CD14-positive monocyte (primary cell): ENCODE measurements at regions not wholly inside any gene's neighbourhood (a gene's known extent, or its start where the extent isn't known, plus 50 kb on each side); places are given as distances from the start of the nearest gene placed in this dataset.

Experiments
- DNase-seq, 3 donors: peaks; one replicate each; pipeline ENCODE4 v3.0.0-alpha.2; 2011 to 2022
- H2AFZ ChIP-seq: 2 replicates; pipeline ENCODE4 v1.6.0; 2012; ENCODE audit warnings: mild to moderate bottlenecking, low read depth, low read length, inconsistent platforms; ENCODE audit not compliant: insufficient read depth, poor library complexity, severe bottlenecking
- H3K27ac ChIP-seq, 2 donors: 1 replicate in 1 of 2; 2 replicates in 1 of 2; pipeline ENCODE4 v1.5.1; 2012 to 2013; ENCODE audit warnings: low read length in 2 of 2, control low read depth in 1 of 2, inconsistent platforms in 1 of 2, low read depth in 1 of 2, mild to moderate bottlenecking in 1 of 2
- H3K27me3 ChIP-seq, 2 donors: one replicate each; pipeline versions ENCODE4 v1.6.0 to v1.6.1; 2011 to 2013; ENCODE audit warnings: low read length in 2 of 2; ENCODE audit not compliant: control insufficient read depth in 2 of 2, insufficient read depth in 2 of 2
- H3K36me3 ChIP-seq, 2 donors: replicated peaks in 1 of 2; 1 replicate in 1 of 2; 2 replicates in 1 of 2; pipeline versions ENCODE4 v1.5.1 to v1.6.1; 2012 to 2013; ENCODE audit warnings: low read length in 2 of 2, control low read depth in 1 of 2, inconsistent platforms in 1 of 2, mild to moderate bottlenecking in 1 of 2; ENCODE audit not compliant: insufficient read depth in 2 of 2, control insufficient read depth in 1 of 2
- H3K4me1 ChIP-seq, 2 donors: 1 replicate in 1 of 2; 2 replicates in 1 of 2; pipeline versions ENCODE4 v1.5.1 to v1.6.1; 2012 to 2013; ENCODE audit warnings: low read length in 2 of 2, control low read depth in 1 of 2, inconsistent platforms in 1 of 2, mild to moderate bottlenecking in 1 of 2, moderate library complexity in 1 of 2; ENCODE audit not compliant: insufficient read depth in 2 of 2, control insufficient read depth in 1 of 2
- H3K4me2 ChIP-seq: replicated peaks from 2 replicates; pipeline ENCODE3; 2012; ENCODE audit warnings: low read length, moderate library complexity, mild to moderate bottlenecking; ENCODE audit not compliant: poor library complexity, severe bottlenecking; ENCODE audit errors: extremely low read depth
- H3K4me3 ChIP-seq, 3 experiments: fragments of 200-600 bp in 1 of 3; sonication (generic) in 1 of 3; replicated peaks in 1 of 3; 1 replicate in 2 of 3; 2 replicates in 1 of 3; pipeline ENCODE4 v1.5.1; 2011 to 2013; ENCODE audit warnings: low read length in 3 of 3, mild to moderate bottlenecking in 3 of 3, control low read depth in 2 of 3, low read depth in 2 of 3, inconsistent platforms in 1 of 3, moderate library complexity in 1 of 3
- H3K79me2 ChIP-seq: 2 replicates; pipeline ENCODE4 v1.6.0; 2012; ENCODE audit warnings: mild to moderate bottlenecking, control low read depth, inconsistent platforms, low read length, moderate library complexity; ENCODE audit not compliant: insufficient read depth
- H3K9ac ChIP-seq: 2 replicates; pipeline ENCODE4 v1.6.0; 2017; ENCODE audit warnings: low read length, mild to moderate bottlenecking; ENCODE audit not compliant: insufficient read depth, poor library complexity, severe bottlenecking
- H3K9me3 ChIP-seq, 2 donors: replicated peaks in 1 of 2; 1 replicate in 1 of 2; 2 replicates in 1 of 2; pipeline versions ENCODE4 v1.5.1 to v1.6.1; 2012 to 2013; ENCODE audit warnings: low read length in 2 of 2, control low read depth in 1 of 2; ENCODE audit not compliant: control insufficient read depth in 1 of 2, insufficient read depth in 1 of 2
- H4K20me1 ChIP-seq: 2 replicates; pipeline ENCODE4 v1.6.0; 2012; ENCODE audit warnings: mild to moderate bottlenecking, low read length, control low read depth, moderate library complexity; ENCODE audit not compliant: insufficient read depth
- H3K27ac Mint-ChIP-seq, 7 donors: one replicate each; pipeline ENCODE4 v1.8.0; 2020; ENCODE audit warnings: mild to moderate bottlenecking in 7 of 7, mixed read lengths in 7 of 7, moderate library complexity in 6 of 7, inconsistent platforms in 2 of 7
- H3K27me3 Mint-ChIP-seq, 3 donors: one replicate each; pipeline ENCODE4 v1.8.0; 2021 to 2022; ENCODE audit warnings: low read depth in 3 of 3, mild to moderate bottlenecking in 3 of 3, mixed read lengths in 3 of 3, moderate library complexity in 3 of 3, inconsistent platforms in 1 of 3
- H3K36me3 Mint-ChIP-seq, 2 donors: one replicate each; pipeline ENCODE4 v1.8.0; 2020; ENCODE audit warnings: mixed read lengths in 2 of 2, inconsistent platforms in 1 of 2, mild to moderate bottlenecking in 1 of 2
- H3K4me1 Mint-ChIP-seq: one replicate; pipeline ENCODE4 v1.8.0; 2020; ENCODE audit warnings: mild to moderate bottlenecking, mixed read lengths
- H3K4me3 Mint-ChIP-seq, 2 donors: one replicate each; pipeline ENCODE4 v1.8.0; 2020; ENCODE audit warnings: mild to moderate bottlenecking in 2 of 2, mixed read lengths in 2 of 2, moderate library complexity in 1 of 2
- H3K9me3 Mint-ChIP-seq, 7 donors: one replicate each; pipeline ENCODE4 v1.8.0; 2020 to 2022; ENCODE audit warnings: mixed read lengths in 7 of 7, mild to moderate bottlenecking in 6 of 7, moderate library complexity in 6 of 7, inconsistent platforms in 2 of 7
- CTCF ChIP-seq: fragments of 200-600 bp; IDR thresholded peaks from one replicate; pipeline ENCODE4 v1.8.0; 2022; ENCODE audit warnings: antibody characterized with exemption, mild to moderate bottlenecking
- WGBS: methylation state at CpG from one replicate; pipeline ENCODE4 v1.1.5; 2013; ENCODE audit warnings: missing lambda C conversion rate; ENCODE audit not compliant: insufficient coverage; 5-methylcytosine and 5-hydroxymethylcytosine counted together
- intact Hi-C, 2 donors: fragments of 100-400 bp; cut with micrococcal nuclease; formaldehyde crosslinking; loops; one replicate each; pipeline versions ENCODE4 v1.15.0 to v1.15.1; 2023

- Mint-ChIP-seq H3K4me3 (peak overlapping the region; percentile 75 to 86), H3K27ac (peak overlapping the region in 1 of 7 donors; percentile 40), H3K4me1 (peaks cover 29% of the 10 kb centered on the region), H3K27me3 (peaks cover 7 to 13% (median 9%) of the 10 kb centered on the region in 3 donors), H3K9me3 (peaks cover 0 to 7% (median 2%) of the 10 kb centered on the region in 7 donors), H3K36me3 (no peaks in the 10 kb centered on the region)
- H3K36me3 ChIP-seq, result no peaks in the 10 kb centered on the region
- no peaks in the 10 kb centered on the region for H3K27me3 ChIP-seq
- intact Hi-C loops, result loop anchor here in 1 of 2 donors (2.0 kb wide), 1 partner anchor 425 kb away; no protein-coding TSS in a partner anchor
- no peaks in the 10 kb centered on the region for H4K20me1 ChIP-seq
- DNase-seq, result peak; percentile 50 to 65 (median 60)
- no peaks in the 10 kb centered on the region for H3K9me3 ChIP-seq
- peak overlapping the region; percentile 85 for H3K4me2 ChIP-seq
- H3K9ac ChIP-seq, result peak overlapping the region; percentile 69
- peaks cover 12 to 23% of the 10 kb centered on the region in 2 donors for H3K4me1 ChIP-seq
- WGBS, result 5% methylated on average over 29 of the region's 32 CpGs
- H3K4me3 ChIP-seq, result peak overlapping the region; percentile 42 to 76 (median 63)
- no peaks in the 10 kb centered on the region for H3K79me2 ChIP-seq
- peak overlapping the region; percentile 91 for H2AFZ ChIP-seq
- no peak overlapping the region for H3K27ac ChIP-seq
- peak; percentile 90 for TF ChIP-seq CTCF
Observed at GRCh38 chr15:77543159-77543882, 89.4 kb downstream of the LINGO1 start.

GRCh38 chr15:77542491-77543001 is 90.2 kb downstream of the LINGO1 start:
- Mint-ChIP-seq H3K4me1 (peaks cover 28% of the 10 kb centered on the region), H3K9me3 (peaks cover 0 to 7% (median 2%) of the 10 kb centered on the region in 7 donors)

More at GRCh38 chr15:77542491-77543001, 90.2 kb downstream of the LINGO1 start:
- TF ChIP-seq CTCF, result no peak
- Histone ChIP-seq H4K20me1 (no peaks in the 10 kb centered on the region), H2AFZ (peak overlapping the region; percentile 91), H3K4me3 (peak overlapping the region in 2 of 3 experiments; percentile 63 to 76), H3K27ac (no peak overlapping the region), H3K79me2 (no peaks in the 10 kb centered on the region), H3K9me3 (no peaks in the 10 kb centered on the region), H3K27me3 (no peaks in the 10 kb centered on the region), H3K4me2 (peak overlapping the region; percentile 85), H3K36me3 (no peaks in the 10 kb centered on the region), H3K9ac (peak overlapping the region; percentile 69), H3K4me1 (peaks cover 10 to 22% of the 10 kb centered on the region in 2 donors)
- 90% methylated on average over 16 of the region's 16 CpGs for WGBS
- peaks cover 7 to 15% (median 9%) of the 10 kb centered on the region in 3 donors for H3K27me3 Mint-ChIP-seq
- no peak for DNase-seq
- intact Hi-C loops, result loop anchor here in 1 of 2 donors (2.0 kb wide), 1 partner anchor 424 kb away; no protein-coding TSS in a partner anchor
- peak overlapping the region; percentile 75 to 86 for H3K4me3 Mint-ChIP-seq
- no peaks in the 10 kb centered on the region for H3K36me3 Mint-ChIP-seq
- peak overlapping the region in 1 of 7 donors; percentile 65 for H3K27ac Mint-ChIP-seq
